Smooth muscle cell (in vitro differentiated cells): ENCODE measurements at regions not wholly inside any gene's neighbourhood (a gene's known extent, or its start where the extent isn't known, plus 50 kb on each side); places are given as distances from the start of the nearest gene placed in this dataset.

Experiments
- DNase-seq: peaks from one replicate; lab custom pipeline; 2025; ENCODE audit not compliant: unreplicated experiment; lab: John Stamatoyannopoulos, UW
- H2AFZ ChIP-seq: fragments of 200-600 bp; sonication (generic); 2 replicates; pipeline ENCODE4 v1.6.0; 2016; ENCODE audit warnings: antibody characterized with exemption, low read depth, mild to moderate bottlenecking
- H3F3A ChIP-seq: fragments of 200-600 bp; sonication (generic); 2 replicates; pipeline ENCODE4 v1.6.0; 2017; ENCODE audit warnings: antibody characterized with exemption, low read depth
- H3K27ac ChIP-seq: fragments of 200-600 bp; sonication (generic); 2 replicates; pipeline ENCODE4 v1.5.1; 2016; ENCODE audit warnings: low read depth, mild to moderate bottlenecking
- H3K27me3 ChIP-seq: fragments of 200-600 bp; sonication (generic); 2 replicates; pipeline ENCODE4 v1.6.1; 2016; ENCODE audit warnings: low read depth, mild to moderate bottlenecking
- H3K36me3 ChIP-seq: fragments of 200-600 bp; sonication (generic); 2 replicates; pipeline ENCODE4 v1.5.1; 2016; ENCODE audit warnings: low read depth
- H3K4me1 ChIP-seq: fragments of 200-600 bp; sonication (generic); 2 replicates; pipeline ENCODE4 v1.5.1; 2016; ENCODE audit warnings: low read depth
- H3K4me2 ChIP-seq: fragments of 200-600 bp; sonication (generic); 2 replicates; pipeline ENCODE4 v1.6.0; 2016; ENCODE audit warnings: mild to moderate bottlenecking
- H3K4me3 ChIP-seq: fragments of 200-600 bp; sonication (generic); 2 replicates; pipeline ENCODE4 v1.5.1; 2016; ENCODE audit warnings: mild to moderate bottlenecking
- H3K79me2 ChIP-seq: fragments of 200-600 bp; sonication (generic); 2 replicates; pipeline ENCODE4 v1.6.0; 2016; ENCODE audit warnings: low read depth, mild to moderate bottlenecking
- H3K9ac ChIP-seq: fragments of 200-600 bp; sonication (generic); 2 replicates; pipeline ENCODE4 v1.6.0; 2016; ENCODE audit warnings: low read depth
- H3K9me3 ChIP-seq: fragments of 200-600 bp; sonication (generic); replicated peaks from 2 replicates; pipeline ENCODE4 v1.5.1; 2016; ENCODE audit warnings: low read depth
- H4K20me1 ChIP-seq: fragments of 200-600 bp; sonication (generic); 2 replicates; pipeline ENCODE4 v1.6.0; 2016; ENCODE audit warnings: low read depth
- CTCF ChIP-seq: fragments of 200-600 bp; sonication (generic); IDR thresholded peaks from 2 replicates; pipeline ENCODE4 v1.5.1; 2017; ENCODE audit warnings: borderline replicate concordance, mild to moderate bottlenecking, antibody characterized with exemption; ENCODE audit not compliant: insufficient read depth, poor library complexity, severe bottlenecking
- WGBS: methylation state at CpG from one replicate; pipeline ENCODE4 v1.1.7; 2016; ENCODE audit warnings: low lambda C conversion rate; 5-methylcytosine and 5-hydroxymethylcytosine counted together

- DNase-seq = no peak
- no peaks in the 10 kb centered on the region for H3K36me3 ChIP-seq
- H3K79me2 ChIP-seq = no peaks in the 10 kb centered on the region
- no peak overlapping the region for H3K4me2 ChIP-seq
- no peak overlapping the region for H3K9ac ChIP-seq
- peak overlapping the region; percentile 76 for H3K27ac ChIP-seq
- no peak for TF ChIP-seq CTCF
- WGBS = 82% methylated on average over 1 of the region's 1 CpG
- no peaks in the 10 kb centered on the region for H3K9me3 ChIP-seq
- H3K27me3 ChIP-seq = no peaks in the 10 kb centered on the region
- no peak overlapping the region for H2AFZ ChIP-seq
- no peaks in the 10 kb centered on the region for H4K20me1 ChIP-seq
- no peak overlapping the region for H3K4me3 ChIP-seq
- no peaks in the 10 kb centered on the region for H3K4me1 ChIP-seq
- peaks cover 14% of the 10 kb centered on the region for H3F3A ChIP-seq
Observed at GRCh38 chr9:28810388-28811075, 1237.3 kb upstream of the C9orf72 start.

- Histone ChIP-seq H2AFZ (no peak overlapping the region), H3K4me3 (no peak overlapping the region), H3K79me2 (no peaks in the 10 kb centered on the region), H4K20me1 (no peaks in the 10 kb centered on the region), H3K4me1 (no peaks in the 10 kb centered on the region), H3K27ac (no peak overlapping the region), H3K9me3 (no peaks in the 10 kb centered on the region), H3K4me2 (no peak overlapping the region), H3F3A (peaks cover 5% of the 10 kb centered on the region), H3K9ac (no peak overlapping the region), H3K27me3 (no peaks in the 10 kb centered on the region), H3K36me3 (no peaks in the 10 kb centered on the region)
- no peak for TF ChIP-seq CTCF
- no peak for DNase-seq
- WGBS = 38% methylated on average over 2 of the region's 2 CpGs
Observed at GRCh38 chr9:28820741-28821140, 1247.5 kb upstream of the C9orf72 start.

- Histone ChIP-seq H3F3A (peaks cover 5% of the 10 kb centered on the region), H3K4me3 (no peak overlapping the region), H3K9ac (no peak overlapping the region), H3K9me3 (no peaks in the 10 kb centered on the region), H3K79me2 (no peaks in the 10 kb centered on the region), H3K4me2 (no peak overlapping the region), H3K27ac (no peak overlapping the region), H3K27me3 (no peaks in the 10 kb centered on the region), H4K20me1 (no peaks in the 10 kb centered on the region), H2AFZ (no peak overlapping the region), H3K4me1 (no peaks in the 10 kb centered on the region), H3K36me3 (no peaks in the 10 kb centered on the region)
- 61% methylated on average over 2 of the region's 2 CpGs for WGBS
- TF ChIP-seq CTCF = no peak
- no peak for DNase-seq
Observed at GRCh38 chr9:28821240-28821639, 1248.0 kb upstream of the C9orf72 start.

- H3K36me3 ChIP-seq = no peaks in the 10 kb centered on the region
- WGBS = 92% methylated on average over 1 of the region's 1 CpG
- H2AFZ ChIP-seq = no peak overlapping the region
- no peaks in the 10 kb centered on the region for H3K9me3 ChIP-seq
- no peak for TF ChIP-seq CTCF
- no peaks in the 10 kb centered on the region for H3K79me2 ChIP-seq
- H3K27me3 ChIP-seq = no peaks in the 10 kb centered on the region
- no peaks in the 10 kb centered on the region for H3K4me1 ChIP-seq
- no peak overlapping the region for H3K27ac ChIP-seq
- H3K4me3 ChIP-seq = no peak overlapping the region
- H3K9ac ChIP-seq = no peak overlapping the region
- H4K20me1 ChIP-seq = no peaks in the 10 kb centered on the region
- no peak for DNase-seq
- no peak overlapping the region for H3K4me2 ChIP-seq
- H3F3A ChIP-seq = peaks cover 5% of the 10 kb centered on the region
Observed at GRCh38 chr9:28824432-28824963, 1251.2 kb upstream of the C9orf72 start.
